Fibroblast of skin of right quadriceps (primary cell): ENCODE measurements at regions not wholly inside any gene's neighbourhood (a gene's known extent, or its start where the extent isn't known, plus 50 kb on each side); places are given as distances from the start of the nearest gene placed in this dataset.
"Not testable (repeated sequence)": the region's sequence is repeated elsewhere in the genome, so short reads cannot be mapped to it uniquely, and the experiment has no call there.

Source experiments
- DNase-seq: peaks from one replicate; pipeline ENCODE4 v3.0.0-alpha.2; 2013

- no peak for DNase-seq
Measured at GRCh38 chr1:4176841-4177240, 276.8 kb upstream of the C1orf174 start.

- DNase-seq: no peak
Measured at GRCh38 chr1:4177425-4178150, 277.5 kb upstream of the C1orf174 start.

GRCh38 chr1:4178501-4179113 lies 278.5 kb upstream of the C1orf174 start:
- DNase-seq: no peak

- DNase-seq: no peak
Measured at GRCh38 chr1:4179914-4180735, 280.1 kb upstream of the C1orf174 start.

- DNase-seq: not testable (repeated sequence)
Measured at GRCh38 chr1:4186486-4186885, 286.4 kb upstream of the C1orf174 start.

GRCh38 chr1:4203501-4203900 lies 303.4 kb upstream of the C1orf174 start:
- DNase-seq: no peak

GRCh38 chr1:4207183-4207582 lies 307.1 kb upstream of the C1orf174 start:
- DNase-seq: no peak

- no peak for DNase-seq
Measured at GRCh38 chr1:4207842-4208692, 308.0 kb upstream of the C1orf174 start.

GRCh38 chr1:4210043-4210442 lies 310.0 kb upstream of the C1orf174 start:
- DNase-seq: no peak

GRCh38 chr1:4212796-4213195 lies 312.7 kb upstream of the C1orf174 start:
- no peak for DNase-seq

- DNase-seq: no peak
Measured at GRCh38 chr1:4213366-4213973, 313.4 kb upstream of the C1orf174 start.

- DNase-seq: no peak
Measured at GRCh38 chr1:4214826-4215225, 314.8 kb upstream of the C1orf174 start.

GRCh38 chr1:4215391-4215790 lies 315.3 kb upstream of the C1orf174 start:
- DNase-seq: no peak

- DNase-seq: no peak
Measured at GRCh38 chr1:4216231-4216630, 316.2 kb upstream of the C1orf174 start.

- no peak for DNase-seq
Measured at GRCh38 chr1:4218619-4219018, 318.5 kb upstream of the C1orf174 start.

- no peak for DNase-seq
Measured at GRCh38 chr1:4219111-4219510, 319.0 kb upstream of the C1orf174 start.

GRCh38 chr1:4219826-4220225 lies 319.8 kb upstream of the C1orf174 start:
- no peak for DNase-seq

GRCh38 chr1:4220362-4220761 lies 320.3 kb upstream of the C1orf174 start:
- DNase-seq: no peak

- no peak for DNase-seq
Measured at GRCh38 chr1:4221107-4221506, 321.0 kb upstream of the C1orf174 start.

GRCh38 chr1:4224684-4225467 lies 324.8 kb upstream of the C1orf174 start:
- no peak for DNase-seq

GRCh38 chr1:4227986-4228385 lies 327.9 kb upstream of the C1orf174 start:
- no peak for DNase-seq

- DNase-seq: no peak
Measured at GRCh38 chr1:4253935-4254334, 353.9 kb upstream of the C1orf174 start.
